ENCODE measurements at regions not wholly inside any gene's neighbourhood (a gene's known extent, or its start where the extent isn't known, plus 50 kb on each side); places are given as distances from the start of the nearest gene placed in this dataset.

DNA sequence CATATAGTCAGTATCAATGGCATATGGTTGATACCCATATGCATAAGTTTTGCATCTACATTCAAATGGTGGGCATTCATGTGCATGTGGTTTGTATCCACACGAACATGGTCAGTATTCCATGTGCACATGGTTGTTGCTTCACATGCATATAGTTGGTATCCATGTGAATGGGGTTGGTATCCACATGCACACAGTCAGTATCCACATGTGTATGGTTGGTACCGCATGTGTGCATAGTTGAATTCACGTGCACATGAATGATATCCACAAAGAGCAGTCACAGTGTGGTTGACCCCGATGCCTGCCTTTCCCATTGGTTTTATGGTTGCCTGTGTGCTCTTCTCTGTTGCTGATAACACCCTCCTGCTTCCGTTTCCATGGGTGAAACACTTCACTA is 427.9 kb downstream of the STIM2 start:
- ATAC-seq (no peak), DNase-seq (no peak)
- no peaks in the 10 kb centered on the region for H3K27me3 ChIP-seq
- H3K9me3 ChIP-seq, result no peaks in the 10 kb centered on the region
- 77 to 81% (median 78%) methylated on average over 5 of the region's 5 CpGs for WGBS, 4 donors
- TF ChIP-seq, protein P1, sequence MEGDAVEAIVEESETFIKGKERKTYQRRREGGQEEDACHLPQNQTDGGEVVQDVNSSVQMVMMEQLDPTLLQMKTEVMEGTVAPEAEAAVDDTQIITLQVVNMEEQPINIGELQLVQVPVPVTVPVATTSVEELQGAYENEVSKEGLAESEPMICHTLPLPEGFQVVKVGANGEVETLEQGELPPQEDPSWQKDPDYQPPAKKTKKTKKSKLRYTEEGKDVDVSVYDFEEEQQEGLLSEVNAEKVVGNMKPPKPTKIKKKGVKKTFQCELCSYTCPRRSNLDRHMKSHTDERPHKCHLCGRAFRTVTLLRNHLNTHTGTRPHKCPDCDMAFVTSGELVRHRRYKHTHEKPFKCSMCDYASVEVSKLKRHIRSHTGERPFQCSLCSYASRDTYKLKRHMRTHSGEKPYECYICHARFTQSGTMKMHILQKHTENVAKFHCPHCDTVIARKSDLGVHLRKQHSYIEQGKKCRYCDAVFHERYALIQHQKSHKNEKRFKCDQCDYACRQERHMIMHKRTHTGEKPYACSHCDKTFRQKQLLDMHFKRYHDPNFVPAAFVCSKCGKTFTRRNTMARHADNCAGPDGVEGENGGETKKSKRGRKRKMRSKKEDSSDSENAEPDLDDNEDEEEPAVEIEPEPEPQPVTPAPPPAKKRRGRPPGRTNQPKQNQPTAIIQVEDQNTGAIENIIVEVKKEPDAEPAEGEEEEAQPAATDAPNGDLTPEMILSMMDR (IDR thresholded peaks at IDR 0.05), result no peak
- no peak for TF ChIP-seq POLR2A (IDR thresholded peaks at IDR 0.05)
- H3K27ac ChIP-seq, result no peak overlapping the region
- H3K4me3 ChIP-seq, result no peak overlapping the region
- intact Hi-C loops (cut with DNase I), result no loop called here
- no peaks in the 10 kb centered on the region for H3K36me3 ChIP-seq
- H3K4me1 ChIP-seq, result no peaks in the 10 kb centered on the region

DNA sequence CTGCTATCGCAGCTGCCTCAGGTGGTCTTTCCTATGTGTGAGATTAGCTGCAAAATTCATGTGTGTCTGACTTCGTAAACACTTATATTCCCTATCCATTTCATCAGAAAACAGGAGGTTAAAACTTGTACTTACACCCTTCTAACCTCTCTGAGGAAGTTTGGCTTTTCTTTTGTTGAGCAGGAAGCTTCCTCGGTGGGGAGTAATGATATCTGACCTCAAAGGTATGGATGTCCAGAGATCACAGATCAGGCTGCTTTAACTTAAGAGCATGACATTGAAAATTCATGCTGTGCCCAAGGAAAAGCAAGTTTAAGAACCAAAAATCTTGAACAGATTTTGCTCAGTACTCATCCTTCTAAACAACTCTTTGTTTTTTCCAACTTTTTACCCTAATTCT is 429.1 kb downstream of the STIM2 start:
- WGBS, 4 donors, result 43 to 54% (median 47%) methylated on average over 3 of the region's 3 CpGs
- intact Hi-C loops (cut with DNase I), result no loop called here
- Histone ChIP-seq H3K36me3 (no peaks in the 10 kb centered on the region), H3K27me3 (no peaks in the 10 kb centered on the region), H3K27ac (no peak overlapping the region), H3K9me3 (no peaks in the 10 kb centered on the region), H3K4me1 (no peaks in the 10 kb centered on the region), H3K4me3 (no peak overlapping the region)
- no peak for ATAC-seq
- DNase-seq, result no peak
- TF ChIP-seq, protein P1 (IDR thresholded peaks at IDR 0.05), result no peak
- TF ChIP-seq POLR2A (IDR thresholded peaks at IDR 0.05), result no peak

DNA sequence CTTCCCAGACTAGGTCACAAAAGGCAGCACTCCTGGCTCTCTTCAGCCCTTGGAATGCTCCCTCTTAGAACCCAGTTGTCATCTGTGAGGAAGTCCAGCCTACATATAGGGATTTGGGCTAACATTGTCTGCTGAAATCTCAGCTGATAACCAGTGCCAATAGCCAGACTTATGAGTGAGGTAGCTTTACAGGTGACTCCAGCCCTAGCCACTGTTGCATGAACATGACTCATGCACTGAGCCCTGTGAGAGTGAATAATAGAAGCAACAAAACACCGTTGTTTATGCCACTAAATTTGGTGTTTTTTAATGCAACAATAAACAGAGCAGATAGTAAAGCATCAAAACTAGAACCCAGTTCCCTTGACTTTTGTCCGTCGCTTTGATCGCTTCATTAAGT is 433.2 kb downstream of the STIM2 start:
- Histone ChIP-seq H3K27ac (no peak overlapping the region), H3K4me3 (no peak overlapping the region), H3K36me3 (no peaks in the 10 kb centered on the region), H3K27me3 (peaks cover 0 to 2% (median 0%) of the 10 kb centered on the region in 9 donors), H3K4me1 (no peaks in the 10 kb centered on the region), H3K9me3 (no peaks in the 10 kb centered on the region)
- TF ChIP-seq, protein P1 (IDR thresholded peaks at IDR 0.05), result no peak
- no peak for TF ChIP-seq POLR2A (IDR thresholded peaks at IDR 0.05)
- DNase-seq (no peak), ATAC-seq (no peak)
- WGBS, 4 donors, result 68 to 70% (median 70%) methylated on average over 4 of the region's 4 CpGs
- intact Hi-C loops (cut with DNase I), result no loop called here

DNA sequence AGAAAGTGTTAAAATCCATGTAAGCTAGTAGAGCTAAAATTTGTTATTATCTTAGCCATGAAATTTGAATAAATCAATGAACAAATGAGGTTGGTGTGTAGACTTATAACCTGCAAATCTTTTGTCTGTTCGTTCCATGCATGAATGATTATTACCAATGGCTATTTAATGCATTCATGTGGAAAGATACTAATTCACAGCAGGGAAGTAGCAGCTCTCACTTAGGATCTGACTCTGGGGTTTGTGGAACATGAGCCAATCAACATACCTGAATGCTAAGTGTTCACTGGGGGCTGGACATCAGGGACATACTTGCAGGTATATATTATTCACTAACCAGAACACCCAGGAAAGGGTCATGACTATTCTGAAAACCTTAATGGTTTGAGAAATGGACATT is 444.1 kb downstream of the STIM2 start:
- intact Hi-C loops (cut with DNase I), result no loop called here
- DNase-seq (no peak), ATAC-seq (no peak)
- no peak overlapping the region for H3K4me3 ChIP-seq
- peaks cover 0 to 11% (median 0%) of the 10 kb centered on the region in 12 donors for H3K9me3 ChIP-seq
- H3K4me1 ChIP-seq, result no peaks in the 10 kb centered on the region
- WGBS, 4 donors, result 66 to 70% (median 67%) methylated on average over 1 of the region's 1 CpG
- H3K27ac ChIP-seq, result no peak overlapping the region
- no peak for TF ChIP-seq POLR2A (IDR thresholded peaks at IDR 0.05)
- TF ChIP-seq, protein P1 (IDR thresholded peaks at IDR 0.05), result no peak
- no peaks in the 10 kb centered on the region for H3K36me3 ChIP-seq
- no peaks in the 10 kb centered on the region for H3K27me3 ChIP-seq

Measured in heart left ventricle (tissue), 16 donors.